GM19193 (cell line): ENCODE measurements at regions not wholly inside any gene's neighbourhood (a gene's known extent, or its start where the extent isn't known, plus 50 kb on each side); places are given as distances from the start of the nearest gene placed in this dataset.

Experiments
- POLR2A ChIP-seq: IDR thresholded peaks from 4 replicates; pipeline ENCODE4 v1.6.1; 2011; ENCODE audit not compliant: insufficient read depth, insufficient read length; ENCODE audit errors: extremely low read depth

GRCh38 chr2:2767837-2768236 lies 436.8 kb upstream of the MYT1L start:
- TF ChIP-seq POLR2A, result no peak

- no peak for TF ChIP-seq POLR2A
These were observed 434.9 kb upstream of the MYT1L start for GRCh38 chr2:2765839-2766495.

GRCh38 chr2:2765176-2765800 lies 434.2 kb upstream of the MYT1L start:
- TF ChIP-seq POLR2A, result no peak

- no peak for TF ChIP-seq POLR2A
These were observed 433.7 kb upstream of the MYT1L start for GRCh38 chr2:2764739-2765138.

- no peak for TF ChIP-seq POLR2A
These were observed 432.9 kb upstream of the MYT1L start for GRCh38 chr2:2764001-2764355.

- no peak for TF ChIP-seq POLR2A
These were observed 432.4 kb upstream of the MYT1L start for GRCh38 chr2:2763351-2764000.

- no peak for TF ChIP-seq POLR2A
These were observed 431.8 kb upstream of the MYT1L start for GRCh38 chr2:2762913-2763312.

GRCh38 chr2:2762166-2762908 lies 431.3 kb upstream of the MYT1L start:
- no peak for TF ChIP-seq POLR2A

GRCh38 chr2:2758793-2759367 lies 427.8 kb upstream of the MYT1L start:
- TF ChIP-seq POLR2A, result no peak

GRCh38 chr2:2757764-2758163 lies 426.7 kb upstream of the MYT1L start:
- TF ChIP-seq POLR2A, result no peak

GRCh38 chr2:2756886-2757285 lies 425.8 kb upstream of the MYT1L start:
- TF ChIP-seq POLR2A, result no peak

GRCh38 chr2:2755990-2756389 lies 424.9 kb upstream of the MYT1L start:
- no peak for TF ChIP-seq POLR2A

GRCh38 chr2:2754940-2755339 lies 423.9 kb upstream of the MYT1L start:
- no peak for TF ChIP-seq POLR2A

GRCh38 chr2:2751715-2752315 lies 420.7 kb upstream of the MYT1L start:
- TF ChIP-seq POLR2A, result no peak
